ENCODE measurements at regions not wholly inside any gene's neighbourhood (a gene's known extent, or its start where the extent isn't known, plus 50 kb on each side); places are given as distances from the start of the nearest gene placed in this dataset.

GRCh38 chr16:80296034-80296433, 244.8 kb upstream of the DYNLRB2 start:
- Mint-ChIP-seq H3K27me3 (no peaks in the 10 kb centered on the region), H3K9me3 (peaks cover 8% of the 10 kb centered on the region), H3K36me3 (ENCODE audit: low read depth) (no peaks in the 10 kb centered on the region), H3K27ac (no peak overlapping the region), H3K4me3 (no peak overlapping the region), H3K4me1 (ENCODE audit: low read depth) (no peaks in the 10 kb centered on the region)
- intact Hi-C loops (cut with micrococcal nuclease): no loop called here

GRCh38 chr16:80294172-80294571, 246.6 kb upstream of the DYNLRB2 start:
- intact Hi-C loops (cut with micrococcal nuclease): no loop called here
- Mint-ChIP-seq H3K4me1 (ENCODE audit: low read depth) (no peaks in the 10 kb centered on the region), H3K27ac (no peak overlapping the region), H3K4me3 (no peak overlapping the region), H3K9me3 (peaks cover 8% of the 10 kb centered on the region), H3K36me3 (ENCODE audit: low read depth) (no peaks in the 10 kb centered on the region), H3K27me3 (no peaks in the 10 kb centered on the region)

GRCh38 chr16:80288616-80289015, 252.2 kb upstream of the DYNLRB2 start:
- H3K36me3 Mint-ChIP-seq (ENCODE audit: low read depth): no peaks in the 10 kb centered on the region
- H3K4me3 Mint-ChIP-seq: no peak overlapping the region
- H3K4me1 Mint-ChIP-seq (ENCODE audit: low read depth): no peaks in the 10 kb centered on the region
- no peaks in the 10 kb centered on the region for H3K9me3 Mint-ChIP-seq
- intact Hi-C loops (cut with micrococcal nuclease): no loop called here
- no peak overlapping the region for H3K27ac Mint-ChIP-seq
- no peaks in the 10 kb centered on the region for H3K27me3 Mint-ChIP-seq

- Mint-ChIP-seq H3K4me3 (no peak overlapping the region), H3K27me3 (no peaks in the 10 kb centered on the region), H3K9me3 (no peaks in the 10 kb centered on the region), H3K36me3 (ENCODE audit: low read depth) (no peaks in the 10 kb centered on the region), H3K4me1 (ENCODE audit: low read depth) (no peaks in the 10 kb centered on the region), H3K27ac (no peak overlapping the region)
- intact Hi-C loops (cut with micrococcal nuclease): no loop called here
Observed at GRCh38 chr16:80287674-80288073, 253.1 kb upstream of the DYNLRB2 start.

- Mint-ChIP-seq H3K27me3 (no peaks in the 10 kb centered on the region), H3K4me3 (no peak overlapping the region), H3K4me1 (ENCODE audit: low read depth) (no peaks in the 10 kb centered on the region), H3K36me3 (ENCODE audit: low read depth) (no peaks in the 10 kb centered on the region), H3K9me3 (no peaks in the 10 kb centered on the region), H3K27ac (no peak overlapping the region)
- intact Hi-C loops (cut with micrococcal nuclease): no loop called here
Observed at GRCh38 chr16:80285104-80285503, 255.7 kb upstream of the DYNLRB2 start.

- H3K4me3 Mint-ChIP-seq: no peak overlapping the region
- H3K27ac Mint-ChIP-seq: no peak overlapping the region
- H3K27me3 Mint-ChIP-seq: no peaks in the 10 kb centered on the region
- no peaks in the 10 kb centered on the region for H3K9me3 Mint-ChIP-seq
- no peaks in the 10 kb centered on the region for H3K4me1 Mint-ChIP-seq (ENCODE audit: low read depth)
- intact Hi-C loops (cut with micrococcal nuclease): no loop called here
- no peaks in the 10 kb centered on the region for H3K36me3 Mint-ChIP-seq (ENCODE audit: low read depth)
Observed at GRCh38 chr16:80283466-80284392, 257.1 kb upstream of the DYNLRB2 start.

GRCh38 chr16:80280557-80280956, 260.2 kb upstream of the DYNLRB2 start:
- H3K4me1 Mint-ChIP-seq (ENCODE audit: low read depth): no peaks in the 10 kb centered on the region
- H3K4me3 Mint-ChIP-seq: no peak overlapping the region
- intact Hi-C loops (cut with micrococcal nuclease): no loop called here
- no peak overlapping the region for H3K27ac Mint-ChIP-seq
- no peaks in the 10 kb centered on the region for H3K9me3 Mint-ChIP-seq
- H3K36me3 Mint-ChIP-seq (ENCODE audit: low read depth): no peaks in the 10 kb centered on the region
- H3K27me3 Mint-ChIP-seq: no peaks in the 10 kb centered on the region

- Mint-ChIP-seq H3K27ac (no peak overlapping the region), H3K4me1 (ENCODE audit: low read depth) (no peaks in the 10 kb centered on the region), H3K9me3 (no peaks in the 10 kb centered on the region), H3K4me3 (no peak overlapping the region), H3K36me3 (ENCODE audit: low read depth) (no peaks in the 10 kb centered on the region), H3K27me3 (no peaks in the 10 kb centered on the region)
- intact Hi-C loops (cut with micrococcal nuclease): no loop called here
Observed at GRCh38 chr16:80279656-80280055, 261.1 kb upstream of the DYNLRB2 start.

GRCh38 chr16:80277182-80277581, 263.6 kb upstream of the DYNLRB2 start:
- Mint-ChIP-seq H3K27ac (no peak overlapping the region), H3K9me3 (no peaks in the 10 kb centered on the region), H3K27me3 (no peaks in the 10 kb centered on the region), H3K36me3 (ENCODE audit: low read depth) (no peaks in the 10 kb centered on the region), H3K4me1 (ENCODE audit: low read depth) (no peaks in the 10 kb centered on the region), H3K4me3 (no peak overlapping the region)
- intact Hi-C loops (cut with micrococcal nuclease): no loop called here

- Mint-ChIP-seq H3K27ac (no peak overlapping the region), H3K36me3 (ENCODE audit: low read depth) (no peaks in the 10 kb centered on the region), H3K4me1 (ENCODE audit: low read depth) (no peaks in the 10 kb centered on the region), H3K27me3 (no peaks in the 10 kb centered on the region), H3K4me3 (no peak overlapping the region), H3K9me3 (no peaks in the 10 kb centered on the region)
- intact Hi-C loops (cut with micrococcal nuclease): no loop called here
Observed at GRCh38 chr16:80274576-80275191, 266.1 kb upstream of the DYNLRB2 start.

GRCh38 chr16:80273635-80274538, 266.9 kb upstream of the DYNLRB2 start:
- Mint-ChIP-seq H3K27ac (no peak overlapping the region), H3K4me3 (no peak overlapping the region), H3K27me3 (no peaks in the 10 kb centered on the region), H3K36me3 (ENCODE audit: low read depth) (no peaks in the 10 kb centered on the region), H3K4me1 (ENCODE audit: low read depth) (no peaks in the 10 kb centered on the region), H3K9me3 (no peaks in the 10 kb centered on the region)
- intact Hi-C loops (cut with micrococcal nuclease): no loop called here

- no peaks in the 10 kb centered on the region for H3K4me1 Mint-ChIP-seq (ENCODE audit: low read depth)
- intact Hi-C loops (cut with micrococcal nuclease): no loop called here
- no peak overlapping the region for H3K4me3 Mint-ChIP-seq
- H3K36me3 Mint-ChIP-seq (ENCODE audit: low read depth): no peaks in the 10 kb centered on the region
- no peak overlapping the region for H3K27ac Mint-ChIP-seq
- no peaks in the 10 kb centered on the region for H3K9me3 Mint-ChIP-seq
- H3K27me3 Mint-ChIP-seq: no peaks in the 10 kb centered on the region
Observed at GRCh38 chr16:80265624-80266306, 275.0 kb upstream of the DYNLRB2 start.

- intact Hi-C loops (cut with micrococcal nuclease): no loop called here
Observed at GRCh38 chr16:80263848-80264694, 276.7 kb upstream of the DYNLRB2 start.

More at GRCh38 chr16:80263848-80264694, 276.7 kb upstream of the DYNLRB2 start:
- Mint-ChIP-seq H3K4me3 (no peak overlapping the region), H3K27me3 (no peaks in the 10 kb centered on the region), H3K9me3 (no peaks in the 10 kb centered on the region), H3K4me1 (ENCODE audit: low read depth) (no peaks in the 10 kb centered on the region), H3K36me3 (ENCODE audit: low read depth) (no peaks in the 10 kb centered on the region), H3K27ac (no peak overlapping the region)

All from dendritic cell treated with granulocyte-macrophage colony-stimulating factor and Interleukin-4, amounts not matched to agents 40 ng/mL and 50 ng/mL, for 4 days (primary cell).